OCI-LY1 (cell line): ENCODE measurements at regions not wholly inside any gene's neighbourhood (a gene's known extent, or its start where the extent isn't known, plus 50 kb on each side); places are given as distances from the start of the nearest gene placed in this dataset.

ENCODE experiments used
- CTCF ChIP-seq: fragments of 200-600 bp; sonication (generic), shearing (Covaris generic); IDR thresholded peaks from 2 replicates; pipeline ENCODE4 v1.5.1; 2017; ENCODE audit warnings: mild to moderate bottlenecking, antibody characterized with exemption, low read length, moderate library complexity, mixed read lengths
- EZH2 ChIP-seq: fragments of 200-600 bp; sonication (generic), shearing (Covaris generic); IDR thresholded peaks from 2 replicates; pipeline ENCODE4 v1.8.0; 2017; ENCODE audit warnings: borderline replicate concordance, mixed run types, mild to moderate bottlenecking, antibody characterized with exemption, low read length, moderate library complexity, mixed read lengths

DNA sequence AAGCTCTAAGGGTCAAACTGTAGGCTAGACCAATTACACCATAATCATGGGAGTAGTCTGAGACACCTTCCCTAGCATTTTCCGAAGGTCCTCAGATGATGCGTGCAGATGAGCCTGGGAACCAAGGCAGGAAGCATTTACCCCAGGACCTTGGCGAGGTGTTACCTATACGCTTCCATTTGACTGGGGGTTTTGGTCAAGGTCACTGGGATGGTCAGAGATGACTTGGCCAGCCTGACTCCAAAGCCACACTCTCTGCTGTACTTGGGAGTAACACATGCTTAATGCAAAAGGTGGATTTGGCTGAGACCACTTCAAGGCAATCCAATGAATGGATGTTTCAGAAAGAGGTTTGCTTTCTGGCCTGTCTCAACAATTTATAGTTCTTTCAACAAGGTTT is 98.9 kb upstream of the IRS2 start:
- TF ChIP-seq EZH2 = no peak
- no peak for TF ChIP-seq CTCF
